ENCODE measurements at regions not wholly inside any gene's neighbourhood (a gene's known extent, or its start where the extent isn't known, plus 50 kb on each side); places are given as distances from the start of the nearest gene placed in this dataset.
"Not testable (repeated sequence)": the region's sequence is repeated elsewhere in the genome, so short reads cannot be mapped to it uniquely, and the experiment has no call there.

DNA sequence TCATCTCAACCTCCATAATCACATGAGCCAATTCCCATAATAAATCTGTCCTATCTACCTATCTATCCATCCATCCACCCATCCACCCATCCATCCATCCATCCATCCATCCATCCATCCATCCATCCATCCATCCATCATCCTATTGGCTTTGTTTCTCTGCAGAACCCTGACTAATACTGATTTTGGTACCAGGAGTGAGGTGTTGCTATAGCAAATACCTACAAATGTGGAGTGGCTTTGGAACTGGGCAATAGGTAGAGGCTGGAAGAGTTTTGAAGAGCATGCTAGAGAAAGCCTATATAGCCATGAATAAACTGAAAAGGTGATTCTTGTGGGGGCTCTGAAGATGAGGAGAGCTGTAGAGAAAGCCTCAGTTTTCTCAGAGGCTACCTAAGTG, 88.7 kb upstream of the ANKRD28 start:
- DNase-seq (ENCODE audit: extremely low spot score): no peak
- H3K4me1 ChIP-seq (ENCODE audit: insufficient read depth): no peaks in the 10 kb centered on the region
- H3K4me3 ChIP-seq (ENCODE audit: low read depth, low read length): no peak overlapping the region
- no peak overlapping the region for H3K27ac ChIP-seq (ENCODE audit: low read depth)
- no peaks in the 10 kb centered on the region for H3K36me3 ChIP-seq (ENCODE audit: insufficient read depth)

DNA sequence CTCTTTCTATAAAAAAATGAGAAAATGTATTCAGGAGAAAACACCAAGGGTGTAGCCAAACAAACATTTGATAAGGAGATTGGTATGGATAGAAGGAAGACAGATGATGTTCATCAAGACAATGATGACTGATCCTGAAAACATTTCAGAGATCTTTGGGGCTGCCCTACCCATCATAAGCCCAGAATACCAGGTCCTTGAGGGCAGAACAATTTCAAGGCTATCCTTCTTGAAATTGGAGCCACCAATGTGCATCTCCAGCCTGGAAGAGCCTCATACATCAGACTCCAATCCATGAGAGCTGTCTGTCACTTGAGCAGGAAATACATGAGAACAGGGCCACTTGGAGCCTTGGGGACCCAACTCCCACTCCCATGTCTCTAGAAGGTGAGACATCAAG, 89.5 kb upstream of the ANKRD28 start:
- no peak overlapping the region for H3K4me3 ChIP-seq (ENCODE audit: low read depth, low read length)

DNA sequence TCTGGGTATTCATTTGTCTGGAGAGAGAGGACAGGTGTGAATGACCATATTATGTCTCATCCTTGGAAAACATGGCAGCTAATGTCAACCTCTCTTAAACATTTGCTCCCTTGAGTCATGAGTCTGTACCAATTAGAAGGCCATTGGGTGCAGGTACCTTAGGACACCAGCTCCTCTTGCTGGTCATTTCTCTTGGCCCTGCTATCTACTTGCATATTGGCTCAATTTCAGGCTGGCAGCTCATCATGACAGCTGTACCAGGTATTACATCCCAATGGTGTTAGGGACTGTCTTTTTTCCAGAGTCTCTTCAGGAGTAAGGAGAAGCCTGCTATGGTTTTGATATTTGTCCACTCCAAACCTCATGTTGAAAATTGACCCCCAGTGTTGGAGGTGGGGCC, 92.2 kb upstream of the ANKRD28 start:
- no peak overlapping the region for H3K4me3 ChIP-seq (ENCODE audit: low read depth, low read length)
- H3K36me3 ChIP-seq (ENCODE audit: insufficient read depth): no peaks in the 10 kb centered on the region
- no peaks in the 10 kb centered on the region for H3K4me1 ChIP-seq (ENCODE audit: insufficient read depth)

More for the DNA sequence above, 89.5 kb upstream of the ANKRD28 start:
- no peaks in the 10 kb centered on the region for H3K36me3 ChIP-seq (ENCODE audit: insufficient read depth)
- no peaks in the 10 kb centered on the region for H3K4me1 ChIP-seq (ENCODE audit: insufficient read depth)
- H3K27ac ChIP-seq (ENCODE audit: low read depth): no peak overlapping the region
- DNase-seq (ENCODE audit: extremely low spot score): no peak

DNA sequence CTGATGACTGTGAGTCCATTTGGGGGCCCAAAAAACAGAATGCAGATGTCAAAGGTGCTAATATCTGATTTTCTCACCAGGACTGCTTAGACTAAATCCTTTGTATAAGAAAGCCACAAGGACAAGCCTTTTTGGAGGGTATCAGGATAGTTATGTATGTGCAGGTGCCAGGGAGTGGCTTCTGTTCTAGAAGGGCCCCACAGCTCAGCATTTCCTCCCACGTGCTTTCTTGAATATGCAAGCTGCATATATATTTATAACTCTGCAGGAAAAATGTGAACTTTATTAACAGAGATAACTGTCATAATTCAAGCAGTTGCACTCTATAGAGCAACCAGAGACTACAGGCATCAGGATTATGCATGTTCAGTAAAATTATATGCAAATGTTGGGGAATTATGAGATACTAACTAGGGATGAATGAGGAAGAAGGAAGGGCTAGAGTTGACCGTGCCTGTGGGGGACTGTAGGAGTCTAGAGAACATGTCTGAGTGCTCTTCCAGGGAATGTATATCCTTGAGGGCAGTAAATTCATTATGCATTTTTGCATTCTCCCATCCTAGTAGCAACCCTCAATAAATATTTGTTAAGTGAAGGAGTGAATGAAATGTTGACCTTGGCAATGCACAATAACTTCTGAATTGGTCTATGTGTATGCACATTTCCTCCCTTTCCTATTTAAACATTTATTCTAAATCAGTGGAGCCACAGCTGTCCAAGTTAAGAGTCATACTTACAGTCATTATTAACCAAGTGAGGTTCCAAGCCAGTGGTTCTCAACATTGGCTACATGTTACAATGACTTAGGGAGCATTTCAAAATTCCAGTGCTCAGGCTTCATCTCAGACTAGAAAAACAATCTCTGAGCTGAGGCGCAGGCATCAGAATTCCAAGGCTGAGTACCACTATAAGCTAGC, 94.8 kb upstream of the ANKRD28 start:
- Histone ChIP-seq H3K4me3 (ENCODE audit: low read depth, low read length) (no peak overlapping the region), H3K4me1 (ENCODE audit: insufficient read depth) (no peaks in the 10 kb centered on the region), H3K36me3 (ENCODE audit: insufficient read depth) (no peaks in the 10 kb centered on the region), H3K27ac (ENCODE audit: low read depth) (no peak overlapping the region)
- 58% methylated on average over 3 of the region's 3 CpGs for WGBS
- no peak for DNase-seq (ENCODE audit: extremely low spot score)

More for the DNA sequence above, 92.2 kb upstream of the ANKRD28 start:
- no peak for DNase-seq (ENCODE audit: extremely low spot score)
- H3K27ac ChIP-seq (ENCODE audit: low read depth): no peak overlapping the region

DNA sequence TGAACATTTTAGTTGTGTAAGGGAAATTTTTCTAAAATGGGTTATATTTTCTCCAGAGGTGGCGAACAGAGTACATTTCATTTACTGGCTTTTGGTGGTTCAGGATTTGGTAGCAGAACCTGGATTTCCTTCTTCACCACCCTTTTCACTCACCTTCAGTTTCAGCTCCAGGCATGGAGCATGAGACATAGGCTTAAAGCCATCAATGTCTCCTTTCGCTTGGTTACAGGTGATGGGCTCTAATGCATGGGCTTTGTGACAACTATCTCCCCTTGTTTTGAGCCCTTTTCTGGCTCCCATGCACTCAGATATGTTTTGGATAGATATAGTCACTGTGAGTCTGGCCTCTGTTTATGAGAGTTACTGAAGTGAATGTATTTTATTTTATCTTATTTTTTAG, 96.6 kb upstream of the ANKRD28 start:
- 94% methylated on average over 2 of the region's 2 CpGs for WGBS
- no peak for DNase-seq (ENCODE audit: extremely low spot score)
- no peaks in the 10 kb centered on the region for H3K4me1 ChIP-seq (ENCODE audit: insufficient read depth)
- H3K27ac ChIP-seq (ENCODE audit: low read depth): no peak overlapping the region
- no peak overlapping the region for H3K4me3 ChIP-seq (ENCODE audit: low read depth, low read length)
- H3K36me3 ChIP-seq (ENCODE audit: insufficient read depth): no peaks in the 10 kb centered on the region

DNA sequence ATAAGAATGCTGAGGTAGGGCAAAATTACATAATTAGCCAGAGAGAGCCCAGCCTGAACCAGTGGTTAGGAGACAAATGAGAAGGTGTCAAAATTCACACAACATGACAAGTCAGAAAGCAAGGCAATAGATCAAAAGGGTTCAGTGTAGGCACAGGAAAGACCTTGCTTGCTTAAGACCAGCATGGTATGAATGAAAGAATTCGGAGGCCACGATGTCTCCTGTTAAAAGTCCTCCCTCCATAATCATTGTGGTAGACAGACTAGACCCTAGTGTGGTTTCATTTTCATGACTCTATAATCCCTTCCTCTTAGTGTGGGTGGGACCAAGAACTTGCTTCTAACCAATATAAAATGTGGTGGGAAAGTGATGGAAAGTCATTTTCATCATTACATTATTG, 98.7 kb upstream of the ANKRD28 start:
- no peak overlapping the region for H3K4me3 ChIP-seq (ENCODE audit: low read depth, low read length)
- 84% methylated on average over 2 of the region's 2 CpGs for WGBS

DNA sequence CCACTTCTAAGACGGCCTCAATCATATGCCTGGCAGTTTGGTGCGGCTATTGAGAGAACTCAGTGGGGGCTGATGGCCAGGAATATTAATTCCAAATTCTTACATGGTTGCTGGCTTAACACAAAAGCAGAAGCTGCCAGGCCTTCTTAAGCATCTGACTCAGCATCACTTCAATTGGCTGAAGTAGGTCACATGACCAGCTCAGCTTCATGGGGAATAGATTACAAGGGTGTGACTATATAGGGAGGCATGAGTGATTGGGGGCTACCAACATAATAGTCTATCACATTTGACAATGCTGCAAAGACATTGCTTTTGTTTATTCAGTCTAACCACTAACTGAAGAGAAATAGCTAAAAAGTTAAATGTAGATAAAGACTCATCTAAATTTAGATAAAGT, 101.6 kb upstream of the ANKRD28 start:
- DNase-seq (ENCODE audit: extremely low spot score): no peak
- no peak overlapping the region for H3K27ac ChIP-seq (ENCODE audit: low read depth)
- H3K36me3 ChIP-seq (ENCODE audit: insufficient read depth): no peaks in the 10 kb centered on the region

More for the DNA sequence above, 98.7 kb upstream of the ANKRD28 start:
- DNase-seq (ENCODE audit: extremely low spot score): no peak
- no peaks in the 10 kb centered on the region for H3K36me3 ChIP-seq (ENCODE audit: insufficient read depth)
- H3K27ac ChIP-seq (ENCODE audit: low read depth): no peak overlapping the region
- no peaks in the 10 kb centered on the region for H3K4me1 ChIP-seq (ENCODE audit: insufficient read depth)

DNA sequence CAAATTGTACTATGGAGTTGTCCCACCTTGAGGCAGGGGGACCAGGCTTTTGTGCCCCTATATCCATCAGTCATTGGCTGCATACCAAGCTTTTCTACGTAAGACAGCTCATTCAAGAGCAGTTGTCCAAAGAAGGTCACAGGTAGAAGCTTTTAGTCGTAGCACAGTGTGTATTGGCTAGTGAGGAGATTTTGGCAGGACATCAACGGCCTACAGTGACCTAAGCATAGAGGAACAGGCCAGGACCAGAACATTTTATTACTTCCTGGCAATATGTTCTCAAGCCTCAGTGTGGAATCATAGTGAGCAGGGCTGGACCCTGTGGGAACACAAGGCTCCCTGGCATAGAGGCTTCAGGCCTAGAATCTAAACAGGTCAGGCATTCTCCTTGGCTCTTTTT, 105.4 kb upstream of the ANKRD28 start:
- DNase-seq (ENCODE audit: extremely low spot score): no peak
- Histone ChIP-seq H3K4me1 (ENCODE audit: insufficient read depth) (no peaks in the 10 kb centered on the region), H3K27ac (ENCODE audit: low read depth) (no peak overlapping the region), H3K36me3 (ENCODE audit: insufficient read depth) (no peaks in the 10 kb centered on the region), H3K4me3 (ENCODE audit: low read depth, low read length) (no peak overlapping the region)
- 47% methylated on average over 3 of the region's 3 CpGs for WGBS

More for the DNA sequence above, 101.6 kb upstream of the ANKRD28 start:
- H3K4me1 ChIP-seq (ENCODE audit: insufficient read depth): no peaks in the 10 kb centered on the region
- H3K4me3 ChIP-seq (ENCODE audit: low read depth, low read length): no peak overlapping the region
- WGBS: 88% methylated on average over 2 of the region's 2 CpGs

DNA sequence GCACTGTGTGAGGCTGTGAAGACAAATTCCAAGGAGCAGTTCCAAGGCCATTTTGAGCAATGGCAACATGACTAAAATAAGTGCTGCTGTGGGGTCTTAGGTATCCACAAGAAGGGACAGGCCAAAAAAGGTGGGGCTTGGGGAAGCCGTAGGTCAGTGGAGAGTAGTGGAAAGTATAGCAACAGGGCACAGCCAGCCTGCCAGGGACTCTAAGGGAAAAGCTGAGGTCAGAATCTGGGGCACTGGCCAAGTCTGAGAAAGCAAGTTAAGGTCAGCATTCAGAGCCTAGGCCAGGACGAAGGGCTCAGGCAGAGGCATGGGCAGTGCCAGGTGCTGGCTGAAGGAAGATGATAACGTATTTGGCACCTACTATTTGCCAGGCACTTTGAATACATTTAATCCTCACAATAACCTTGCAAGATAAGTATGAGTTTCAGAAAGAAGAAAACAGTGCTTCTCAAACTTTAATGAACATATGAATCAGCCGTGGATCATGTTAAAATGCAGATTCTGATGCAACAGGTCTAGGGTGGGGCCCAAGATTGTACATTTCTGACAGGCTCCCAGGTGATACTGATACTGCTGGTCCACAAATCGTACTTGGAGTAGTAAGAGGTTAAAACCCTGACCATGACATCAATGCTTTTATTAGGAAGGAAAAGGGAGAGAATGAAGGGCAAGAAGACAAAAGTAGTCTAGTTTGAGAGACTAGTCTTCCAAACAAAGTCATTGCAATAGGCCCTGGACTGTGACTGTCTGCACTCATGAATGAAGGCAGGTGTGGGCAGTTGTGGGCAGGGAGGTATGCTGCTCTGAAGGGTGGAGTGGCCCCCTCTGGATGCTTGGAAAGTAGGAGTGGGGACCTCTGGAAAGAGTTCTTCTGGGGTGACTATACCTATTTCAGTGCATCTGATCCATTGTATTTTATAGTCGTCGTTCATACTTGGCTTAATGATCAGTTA, 106.3 kb upstream of the ANKRD28 start:
- 74% methylated on average over 7 of the region's 7 CpGs for WGBS
- Histone ChIP-seq H3K36me3 (ENCODE audit: insufficient read depth) (no peaks in the 10 kb centered on the region), H3K27ac (ENCODE audit: low read depth) (no peak overlapping the region), H3K4me3 (ENCODE audit: low read depth, low read length) (no peak overlapping the region), H3K4me1 (ENCODE audit: insufficient read depth) (no peaks in the 10 kb centered on the region)
- no peak for DNase-seq (ENCODE audit: extremely low spot score)

DNA sequence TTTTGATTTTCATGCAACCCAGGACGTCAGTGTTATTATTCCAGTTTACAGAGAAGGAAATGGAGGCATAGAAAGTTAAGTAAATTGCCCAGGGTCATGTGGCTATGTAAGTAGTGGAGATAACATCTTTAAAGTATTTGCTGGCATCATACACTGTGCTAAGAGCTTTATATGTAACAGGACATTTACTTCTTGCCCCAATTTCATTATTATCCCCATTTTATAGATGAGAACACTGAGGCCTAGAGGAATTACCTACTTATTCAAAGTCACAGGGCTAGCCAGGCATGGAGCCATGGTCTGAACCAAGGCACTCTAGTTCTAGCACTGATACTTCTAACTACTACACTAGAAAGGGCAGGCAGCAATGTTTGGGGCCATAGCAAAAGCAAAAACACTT, 107.3 kb upstream of the ANKRD28 start:
- Histone ChIP-seq H3K4me3 (ENCODE audit: low read depth, low read length) (no peak overlapping the region), H3K4me1 (ENCODE audit: insufficient read depth) (no peaks in the 10 kb centered on the region), H3K27ac (ENCODE audit: low read depth) (no peak overlapping the region), H3K36me3 (ENCODE audit: insufficient read depth) (no peaks in the 10 kb centered on the region)
- 61% methylated on average over 1 of the region's 1 CpG for WGBS
- no peak for DNase-seq (ENCODE audit: extremely low spot score)

DNA sequence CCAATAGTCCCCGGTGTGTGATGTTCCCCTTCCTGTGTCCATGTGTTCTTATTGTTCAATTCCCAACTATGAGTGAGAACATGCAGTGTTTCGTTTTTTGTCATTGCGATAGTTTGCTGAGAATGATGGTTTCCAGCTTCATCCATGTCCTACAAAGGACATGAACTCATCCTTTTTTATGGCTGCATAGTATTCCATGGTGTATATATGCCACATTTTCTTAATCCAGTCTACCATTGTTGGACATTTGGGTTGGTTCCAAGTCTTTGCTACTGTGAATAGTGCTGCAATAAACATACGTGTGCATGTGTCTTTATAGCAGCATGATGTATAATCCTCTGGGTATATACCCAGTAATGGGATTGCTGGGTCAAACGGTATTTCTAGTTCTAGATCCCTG, 109.6 kb upstream of the ANKRD28 start:
- H3K4me1 ChIP-seq (ENCODE audit: insufficient read depth); H3K27ac ChIP-seq (ENCODE audit: low read depth); DNase-seq (ENCODE audit: extremely low spot score); H3K36me3 ChIP-seq (ENCODE audit: insufficient read depth); H3K4me3 ChIP-seq (ENCODE audit: low read depth, low read length): not testable (repeated sequence)
- WGBS: 90% methylated on average over 5 of the region's 5 CpGs

DNA sequence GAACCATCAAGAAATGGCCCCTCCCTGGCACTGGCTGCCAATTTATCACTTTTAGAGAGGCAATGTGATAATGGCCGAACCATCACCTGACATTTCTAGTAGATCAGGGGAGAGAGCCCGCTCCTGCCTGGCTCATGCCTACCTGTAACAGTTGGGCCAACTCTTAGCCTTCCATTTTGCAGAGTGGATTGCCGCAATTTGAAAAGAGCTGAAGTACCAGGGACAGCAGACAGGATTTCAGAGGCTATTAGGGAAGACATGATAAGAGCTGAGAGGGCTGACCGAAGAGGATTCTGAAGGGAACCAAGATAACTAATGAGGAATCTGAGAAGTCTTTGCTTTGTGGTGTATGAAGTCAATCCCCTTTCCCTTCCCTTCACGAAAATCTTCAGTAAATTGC, 121.2 kb upstream of the ANKRD28 start:
- Histone ChIP-seq H3K27ac (ENCODE audit: low read depth) (no peak overlapping the region), H3K4me1 (ENCODE audit: insufficient read depth) (no peaks in the 10 kb centered on the region), H3K36me3 (ENCODE audit: insufficient read depth) (no peaks in the 10 kb centered on the region), H3K4me3 (ENCODE audit: low read depth, low read length) (no peak overlapping the region)
- WGBS: 80% methylated on average over 5 of the region's 5 CpGs
- no peak for DNase-seq (ENCODE audit: extremely low spot score)

DNA sequence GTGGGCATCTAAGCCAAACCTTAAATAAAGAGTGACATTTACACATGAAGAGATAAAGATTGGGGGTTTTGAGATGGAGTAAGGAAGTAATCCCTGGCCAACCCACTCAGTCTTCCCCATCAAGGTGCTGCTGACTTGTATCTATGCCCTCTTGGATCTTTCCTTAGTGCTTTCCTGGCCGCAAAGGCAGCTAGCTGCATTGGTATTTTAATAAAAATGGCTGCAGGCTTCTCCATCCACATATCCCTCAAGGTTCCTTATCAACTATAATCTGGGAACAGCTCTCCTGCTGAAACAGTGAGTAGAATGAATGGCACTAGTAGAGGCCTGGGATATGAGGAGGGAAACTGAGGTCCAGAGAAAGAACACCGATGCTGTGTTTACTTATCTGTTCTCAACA, 122.2 kb upstream of the ANKRD28 start:
- 90% methylated on average over 2 of the region's 2 CpGs for WGBS
- no peak for DNase-seq (ENCODE audit: extremely low spot score)
- no peaks in the 10 kb centered on the region for H3K4me1 ChIP-seq (ENCODE audit: insufficient read depth)

More for the DNA sequence above, 122.2 kb upstream of the ANKRD28 start:
- Histone ChIP-seq H3K4me3 (ENCODE audit: low read depth, low read length) (no peak overlapping the region), H3K36me3 (ENCODE audit: insufficient read depth) (no peaks in the 10 kb centered on the region), H3K27ac (ENCODE audit: low read depth) (no peak overlapping the region)

Measured in urinary bladder (tissue), 3 donors.